ENCODE measurements at regions not wholly inside any gene's neighbourhood (a gene's known extent, or its start where the extent isn't known, plus 50 kb on each side); places are given as distances from the start of the nearest gene placed in this dataset.

- no peak for DNase-seq
Observed at GRCh38 chr7:117974891-117975290, 101.7 kb upstream of the CTTNBP2 start.

- DNase-seq: no peak
Observed at GRCh38 chr7:117975476-117975875, 102.2 kb upstream of the CTTNBP2 start.

- DNase-seq: no peak
Observed at GRCh38 chr7:117979954-117980497, 106.8 kb upstream of the CTTNBP2 start.

GRCh38 chr7:117982071-117983055 is 109.1 kb upstream of the CTTNBP2 start:
- DNase-seq: peak; percentile 69

GRCh38 chr7:117986645-117987269 is 113.5 kb upstream of the CTTNBP2 start:
- no peak for DNase-seq

- DNase-seq: no peak
Observed at GRCh38 chr7:117990834-117991233, 117.6 kb upstream of the CTTNBP2 start.

GRCh38 chr7:117992635-117993376 is 119.6 kb upstream of the CTTNBP2 start:
- no peak for DNase-seq

- no peak for DNase-seq
Observed at GRCh38 chr7:117993377-117994003, 120.2 kb upstream of the CTTNBP2 start.

- no peak for DNase-seq
Observed at GRCh38 chr7:117995850-117996650, 122.8 kb upstream of the CTTNBP2 start.

- DNase-seq: no peak
Observed at GRCh38 chr7:117997862-117998825, 124.9 kb upstream of the CTTNBP2 start.

- DNase-seq: no peak
Observed at GRCh38 chr7:118000480-118001202, 127.4 kb upstream of the CTTNBP2 start.

GRCh38 chr7:118003476-118003875 is 130.2 kb upstream of the CTTNBP2 start:
- no peak for DNase-seq

- DNase-seq: no peak
Observed at GRCh38 chr7:118005026-118005425, 131.8 kb upstream of the CTTNBP2 start.

- DNase-seq: no peak
Observed at GRCh38 chr7:118006979-118007378, 133.7 kb upstream of the CTTNBP2 start.

GRCh38 chr7:118009419-118009818 is 136.2 kb upstream of the CTTNBP2 start:
- DNase-seq: no peak

GRCh38 chr7:118011652-118012051 is 138.4 kb upstream of the CTTNBP2 start:
- no peak for DNase-seq

GRCh38 chr7:118013252-118014010 is 140.2 kb upstream of the CTTNBP2 start:
- DNase-seq: no peak

- DNase-seq: no peak
Observed at GRCh38 chr7:118022546-118022945, 149.3 kb upstream of the CTTNBP2 start.

GRCh38 chr7:118026791-118027190 is 153.6 kb upstream of the CTTNBP2 start:
- DNase-seq: no peak

Data from NCI-H748 treated with DMSO at 0.1 percent for 48 hours (cell line).